Fibroblast of lung (primary cell): ENCODE measurements at regions not wholly inside any gene's neighbourhood (a gene's known extent, or its start where the extent isn't known, plus 50 kb on each side); places are given as distances from the start of the nearest gene placed in this dataset.

Experiments used
- EZH2 ChIP-seq: IDR thresholded peaks from 2 replicates; pipeline ENCODE4 v1.5.1; 2012; ENCODE audit warnings: low read length, control low read depth, mild to moderate bottlenecking; ENCODE audit errors: missing control alignments
- TF ChIP-seq, protein P1 (sequence below), 2 donors: IDR thresholded peaks in 1 of 2; conservative IDR thresholded peaks in 1 of 2; 1 replicate in 1 of 2; 2 replicates in 1 of 2; pipeline ENCODE4 v1.5.1; 2011 to 2012; ENCODE audit warnings: low read length in 2 of 2, control low read depth in 1 of 2, inconsistent platforms in 1 of 2, low read depth in 1 of 2, mild to moderate bottlenecking in 1 of 2

DNA sequence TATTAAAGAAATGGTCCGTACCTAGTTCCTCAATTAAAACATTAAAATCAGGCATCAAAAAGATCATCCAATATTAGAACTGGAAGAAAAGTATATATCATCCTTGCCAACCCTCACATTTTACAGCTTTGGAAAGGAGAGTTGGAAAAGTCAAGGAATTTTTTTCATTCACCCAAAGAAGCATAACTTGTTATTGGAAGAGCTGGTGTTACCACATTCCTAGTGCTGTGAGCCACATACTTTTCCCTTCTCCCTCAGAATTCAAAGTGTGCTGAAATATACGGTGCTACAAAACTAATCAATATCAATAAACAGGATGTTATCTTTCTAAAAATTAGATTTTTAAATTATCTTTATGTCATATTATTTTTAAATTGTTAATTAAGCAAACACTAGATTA, 202.1 kb upstream of the FAT3 start:
- TF ChIP-seq EZH2, result no peak
- TF ChIP-seq, protein P1, sequence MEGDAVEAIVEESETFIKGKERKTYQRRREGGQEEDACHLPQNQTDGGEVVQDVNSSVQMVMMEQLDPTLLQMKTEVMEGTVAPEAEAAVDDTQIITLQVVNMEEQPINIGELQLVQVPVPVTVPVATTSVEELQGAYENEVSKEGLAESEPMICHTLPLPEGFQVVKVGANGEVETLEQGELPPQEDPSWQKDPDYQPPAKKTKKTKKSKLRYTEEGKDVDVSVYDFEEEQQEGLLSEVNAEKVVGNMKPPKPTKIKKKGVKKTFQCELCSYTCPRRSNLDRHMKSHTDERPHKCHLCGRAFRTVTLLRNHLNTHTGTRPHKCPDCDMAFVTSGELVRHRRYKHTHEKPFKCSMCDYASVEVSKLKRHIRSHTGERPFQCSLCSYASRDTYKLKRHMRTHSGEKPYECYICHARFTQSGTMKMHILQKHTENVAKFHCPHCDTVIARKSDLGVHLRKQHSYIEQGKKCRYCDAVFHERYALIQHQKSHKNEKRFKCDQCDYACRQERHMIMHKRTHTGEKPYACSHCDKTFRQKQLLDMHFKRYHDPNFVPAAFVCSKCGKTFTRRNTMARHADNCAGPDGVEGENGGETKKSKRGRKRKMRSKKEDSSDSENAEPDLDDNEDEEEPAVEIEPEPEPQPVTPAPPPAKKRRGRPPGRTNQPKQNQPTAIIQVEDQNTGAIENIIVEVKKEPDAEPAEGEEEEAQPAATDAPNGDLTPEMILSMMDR (conservative IDR thresholded peaks at IDR 0.05 in 1 of 2, IDR thresholded peaks at IDR 0.05 in 1 of 2; ENCODE audit: low read depth in 1 of 2, low read length in 2 of 2), result no peak
